MCF 10A (cell line): ENCODE measurements at regions not wholly inside any gene's neighbourhood (a gene's known extent, or its start where the extent isn't known, plus 50 kb on each side); places are given as distances from the start of the nearest gene placed in this dataset.

ENCODE experiments used
- BruUV-seq: library from RNA; stranded (reverse); fragments of 400-500 nt; replicated peaks from 2 replicates; lab custom pipeline; 2021; lab: Mats Ljungman, UMichigan
- CTCF ChIA-PET: fragments of 300-600 bp; sonication (Branson Sonifier 250); formaldehyde crosslinking; extraction: SDS; loops from one replicate; lab custom pipeline; 2021; ENCODE audit warnings: antibody characterized with exemption, inconsistent platforms; lab: Yijun Ruan, JAX
- POLR2A ChIA-PET: fragments of 300-600, 350-650 bp; sonication (Branson Sonifier 250); formaldehyde crosslinking; extraction: SDS; loops from one replicate; lab custom pipeline; 2020; ENCODE audit warnings: antibody characterized with exemption, inconsistent platforms; lab: Yijun Ruan, JAX
- DNase-seq: peaks from one replicate; pipeline ENCODE4 v3.0.0-alpha.2; 2018; ENCODE audit not compliant: unreplicated experiment
- H3K27ac Mint-ChIP-seq: one replicate; pipeline ENCODE4 v1.8.0; 2022; ENCODE audit warnings: mild to moderate bottlenecking, low read depth, mixed read lengths; ENCODE audit not compliant: unreplicated experiment
- H3K27me3 Mint-ChIP-seq: one replicate; pipeline ENCODE4 v1.8.0; 2022; ENCODE audit warnings: mixed read lengths; ENCODE audit not compliant: insufficient read depth, unreplicated experiment
- H3K36me3 Mint-ChIP-seq: one replicate; pipeline ENCODE4 v1.8.0; 2022; ENCODE audit warnings: mild to moderate bottlenecking, moderate library complexity, mixed read lengths; ENCODE audit not compliant: insufficient read depth, unreplicated experiment
- H3K4me1 Mint-ChIP-seq: one replicate; pipeline ENCODE4 v1.8.0; 2022; ENCODE audit warnings: mixed read lengths; ENCODE audit not compliant: insufficient read depth, unreplicated experiment
- H3K4me3 Mint-ChIP-seq: one replicate; pipeline ENCODE4 v1.8.0; 2022; ENCODE audit warnings: mild to moderate bottlenecking, moderate library complexity, mixed read lengths; ENCODE audit not compliant: unreplicated experiment
- H3K9me3 Mint-ChIP-seq: one replicate; pipeline ENCODE4 v1.8.0; 2022; ENCODE audit warnings: mixed read lengths; ENCODE audit not compliant: unreplicated experiment
- intact Hi-C: fragments of 100-400 bp; cut with micrococcal nuclease; formaldehyde crosslinking; loops from 2 replicates; pipeline ENCODE4 v1.14.1; 2022
- TF ChIP-seq, protein P1 (sequence below): fragments of 200-600 bp; IDR thresholded peaks from one replicate; pipeline ENCODE4 v1.8.0; 2022; ENCODE audit warnings: antibody characterized with exemption, mild to moderate bottlenecking; ENCODE audit not compliant: unreplicated experiment

DNA sequence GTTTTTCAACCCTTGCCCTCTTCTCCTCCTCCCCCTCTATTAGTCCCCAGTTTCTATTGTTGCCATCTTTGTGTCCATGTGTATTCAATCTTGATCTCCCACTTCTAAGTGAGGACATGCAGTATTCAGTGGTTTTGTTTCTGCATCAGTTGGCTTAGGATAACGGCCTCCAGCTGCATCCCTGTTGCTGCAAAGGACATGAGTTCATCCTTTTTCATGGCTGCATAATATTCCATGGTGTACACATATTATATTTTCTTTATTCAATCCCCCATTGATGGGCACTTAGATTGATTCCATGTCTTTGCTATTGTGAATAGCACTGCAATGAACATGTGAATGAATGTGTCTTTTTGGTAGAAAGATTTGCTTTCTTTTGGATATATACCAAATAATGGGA lies 190.4 kb upstream of the LYZL1 start:
- ChIA-PET CTCF (no interaction called here), POLR2A (no interaction called here)
- TF ChIP-seq, protein P1, sequence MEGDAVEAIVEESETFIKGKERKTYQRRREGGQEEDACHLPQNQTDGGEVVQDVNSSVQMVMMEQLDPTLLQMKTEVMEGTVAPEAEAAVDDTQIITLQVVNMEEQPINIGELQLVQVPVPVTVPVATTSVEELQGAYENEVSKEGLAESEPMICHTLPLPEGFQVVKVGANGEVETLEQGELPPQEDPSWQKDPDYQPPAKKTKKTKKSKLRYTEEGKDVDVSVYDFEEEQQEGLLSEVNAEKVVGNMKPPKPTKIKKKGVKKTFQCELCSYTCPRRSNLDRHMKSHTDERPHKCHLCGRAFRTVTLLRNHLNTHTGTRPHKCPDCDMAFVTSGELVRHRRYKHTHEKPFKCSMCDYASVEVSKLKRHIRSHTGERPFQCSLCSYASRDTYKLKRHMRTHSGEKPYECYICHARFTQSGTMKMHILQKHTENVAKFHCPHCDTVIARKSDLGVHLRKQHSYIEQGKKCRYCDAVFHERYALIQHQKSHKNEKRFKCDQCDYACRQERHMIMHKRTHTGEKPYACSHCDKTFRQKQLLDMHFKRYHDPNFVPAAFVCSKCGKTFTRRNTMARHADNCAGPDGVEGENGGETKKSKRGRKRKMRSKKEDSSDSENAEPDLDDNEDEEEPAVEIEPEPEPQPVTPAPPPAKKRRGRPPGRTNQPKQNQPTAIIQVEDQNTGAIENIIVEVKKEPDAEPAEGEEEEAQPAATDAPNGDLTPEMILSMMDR = no peak
- Mint-ChIP-seq H3K4me3 (no peak overlapping the region), H3K27me3 (no peaks in the 10 kb centered on the region), H3K36me3 (no peaks in the 10 kb centered on the region), H3K4me1 (peaks cover 10% of the 10 kb centered on the region), H3K27ac (no peak overlapping the region), H3K9me3 (no peaks in the 10 kb centered on the region)
- intact Hi-C loops = no loop called here
- no TSS peak for BruUV-seq
- no peak for DNase-seq

DNA sequence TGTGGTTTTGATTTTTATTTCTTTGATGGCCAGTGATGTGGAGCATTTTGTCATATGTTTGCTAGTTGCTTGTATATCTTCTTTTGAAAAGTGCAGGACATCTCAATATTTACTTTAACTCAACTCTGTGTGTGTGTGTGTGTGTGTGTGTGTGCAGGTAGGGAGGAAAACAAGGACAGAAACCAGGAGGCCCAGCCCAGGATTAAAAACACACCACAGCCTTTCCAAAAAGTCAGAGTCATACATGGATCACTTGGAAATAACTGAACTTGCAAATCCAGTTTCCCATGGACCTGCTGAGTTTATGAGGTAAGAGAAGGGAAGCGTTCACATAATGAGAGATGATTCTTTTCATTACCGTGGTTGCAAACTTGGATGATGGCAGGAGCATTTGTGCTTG lies 189.9 kb upstream of the LYZL1 start:
- H3K36me3 Mint-ChIP-seq = no peaks in the 10 kb centered on the region
- no peak overlapping the region for H3K4me3 Mint-ChIP-seq
- intact Hi-C loops = no loop called here
- POLR2A ChIA-PET = no interaction called here
- CTCF ChIA-PET = no interaction called here
- BruUV-seq = no TSS peak
- H3K27ac Mint-ChIP-seq = no peak overlapping the region
- H3K9me3 Mint-ChIP-seq = no peaks in the 10 kb centered on the region
- no peaks in the 10 kb centered on the region for H3K27me3 Mint-ChIP-seq
- TF ChIP-seq, protein P1 = no peak
- peaks cover 10% of the 10 kb centered on the region for H3K4me1 Mint-ChIP-seq
- no peak for DNase-seq

DNA sequence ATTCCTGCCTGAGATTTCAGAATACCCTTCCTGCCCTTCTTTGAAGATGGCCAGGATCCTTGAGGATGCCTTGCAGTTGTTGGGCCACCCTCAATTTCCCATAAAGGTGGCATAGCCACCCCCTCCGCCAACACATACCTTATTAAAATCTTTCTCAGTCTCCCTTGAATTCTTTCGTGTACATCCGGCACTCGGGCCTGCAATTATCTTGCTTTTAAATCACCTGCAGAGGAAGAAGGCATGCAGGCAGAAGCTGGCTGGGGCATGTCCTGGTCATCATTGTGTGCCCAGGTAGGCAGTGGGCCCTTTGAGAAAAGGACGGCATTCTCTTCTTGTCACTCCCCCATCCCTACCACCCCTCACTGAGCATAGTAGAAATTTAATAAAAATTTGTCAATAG lies 189.5 kb upstream of the LYZL1 start:
- intact Hi-C loops = no loop called here
- ChIA-PET POLR2A (no interaction called here), CTCF (no interaction called here)
- Mint-ChIP-seq H3K4me3 (no peak overlapping the region), H3K9me3 (no peaks in the 10 kb centered on the region), H3K27me3 (no peaks in the 10 kb centered on the region), H3K36me3 (no peaks in the 10 kb centered on the region), H3K27ac (no peak overlapping the region), H3K4me1 (peaks cover 10% of the 10 kb centered on the region)
- BruUV-seq = no TSS peak
- DNase-seq = no peak
- TF ChIP-seq, protein P1 = no peak

DNA sequence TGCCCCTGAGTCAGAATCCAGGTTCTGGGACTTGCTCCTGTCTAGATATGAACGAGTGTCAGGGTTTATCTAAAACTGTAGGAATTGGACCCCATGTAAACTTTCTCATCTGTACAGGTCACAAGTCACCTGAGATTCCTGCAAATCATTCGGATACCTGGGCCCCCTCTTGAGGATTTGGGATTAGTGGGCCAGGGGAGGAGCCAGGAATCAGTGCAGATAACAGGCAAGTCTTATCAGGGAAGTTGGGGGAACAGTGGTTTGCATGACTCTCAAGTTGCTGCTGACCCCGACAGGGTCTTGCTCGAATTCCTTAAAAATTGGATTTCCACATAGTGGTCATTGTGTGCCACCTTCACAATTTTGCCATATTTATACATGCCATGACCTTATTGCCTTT lies 188.4 kb upstream of the LYZL1 start:
- no TSS peak for BruUV-seq
- intact Hi-C loops = no loop called here
- DNase-seq = no peak
- no peak overlapping the region for H3K4me3 Mint-ChIP-seq
- peaks cover 12% of the 10 kb centered on the region for H3K4me1 Mint-ChIP-seq
- TF ChIP-seq, protein P1 = no peak
- no peaks in the 10 kb centered on the region for H3K9me3 Mint-ChIP-seq
- no peaks in the 10 kb centered on the region for H3K36me3 Mint-ChIP-seq
- ChIA-PET POLR2A (no interaction called here), CTCF (no interaction called here)
- H3K27me3 Mint-ChIP-seq = no peaks in the 10 kb centered on the region
- no peak overlapping the region for H3K27ac Mint-ChIP-seq
